IPS-18c (cell line): ENCODE measurements at regions not wholly inside any gene's neighbourhood (a gene's known extent, or its start where the extent isn't known, plus 50 kb on each side); places are given as distances from the start of the nearest gene placed in this dataset.

Experiments
- H3K4me3 ChIP-seq: 2 replicates; pipeline ENCODE4 v1.7.0; 2013; ENCODE audit warnings: low read depth, mild to moderate bottlenecking, low read length, moderate library complexity; ENCODE audit not compliant: insufficient read depth
- H3K9me3 ChIP-seq: one replicate; pipeline ENCODE4 v1.6.1; 2013; ENCODE audit warnings: mild to moderate bottlenecking, low read length, moderate library complexity; ENCODE audit not compliant: control insufficient read depth, insufficient read depth

GRCh38 chr17:73768691-73769090 lies 124.4 kb upstream of the SDK2 start:
- Histone ChIP-seq H3K9me3 (peaks cover 2% of the 10 kb centered on the region), H3K4me3 (no peak overlapping the region)

GRCh38 chr17:73769479-73769878 lies 125.2 kb upstream of the SDK2 start:
- Histone ChIP-seq H3K9me3 (peaks cover 2% of the 10 kb centered on the region), H3K4me3 (no peak overlapping the region)

GRCh38 chr17:73770115-73770848 lies 126.0 kb upstream of the SDK2 start:
- Histone ChIP-seq H3K9me3 (peaks cover 2% of the 10 kb centered on the region), H3K4me3 (no peak overlapping the region)

- H3K4me3 ChIP-seq, result no peak overlapping the region
- H3K9me3 ChIP-seq, result peaks cover 3% of the 10 kb centered on the region
Measured at GRCh38 chr17:73770849-73771229, 126.6 kb upstream of the SDK2 start.

GRCh38 chr17:73772107-73772705 lies 128.0 kb upstream of the SDK2 start:
- Histone ChIP-seq H3K4me3 (no peak overlapping the region), H3K9me3 (peaks cover 7% of the 10 kb centered on the region)

- Histone ChIP-seq H3K4me3 (no peak overlapping the region), H3K9me3 (peaks cover 7% of the 10 kb centered on the region)
Measured at GRCh38 chr17:73773702-73774101, 129.5 kb upstream of the SDK2 start.

GRCh38 chr17:73774852-73775251 lies 130.6 kb upstream of the SDK2 start:
- Histone ChIP-seq H3K9me3 (peaks cover 7% of the 10 kb centered on the region), H3K4me3 (no peak overlapping the region)

- Histone ChIP-seq H3K4me3 (no peak overlapping the region), H3K9me3 (peaks cover 4% of the 10 kb centered on the region)
Measured at GRCh38 chr17:73776351-73777130, 132.3 kb upstream of the SDK2 start.

- no peak overlapping the region for H3K4me3 ChIP-seq
- H3K9me3 ChIP-seq, result peaks cover 4% of the 10 kb centered on the region
Measured at GRCh38 chr17:73777131-73777449, 132.8 kb upstream of the SDK2 start.

GRCh38 chr17:73782231-73782630 lies 138.0 kb upstream of the SDK2 start:
- Histone ChIP-seq H3K4me3 (no peak overlapping the region), H3K9me3 (no peaks in the 10 kb centered on the region)

GRCh38 chr17:73782641-73783381 lies 138.6 kb upstream of the SDK2 start:
- no peaks in the 10 kb centered on the region for H3K9me3 ChIP-seq
- H3K4me3 ChIP-seq, result no peak overlapping the region

GRCh38 chr17:73783382-73783766 lies 139.1 kb upstream of the SDK2 start:
- no peaks in the 10 kb centered on the region for H3K9me3 ChIP-seq
- no peak overlapping the region for H3K4me3 ChIP-seq

GRCh38 chr17:73783945-73784603 lies 139.8 kb upstream of the SDK2 start:
- Histone ChIP-seq H3K4me3 (no peak overlapping the region), H3K9me3 (no peaks in the 10 kb centered on the region)

- no peaks in the 10 kb centered on the region for H3K9me3 ChIP-seq
- H3K4me3 ChIP-seq, result no peak overlapping the region
Measured at GRCh38 chr17:73785496-73785895, 141.3 kb upstream of the SDK2 start.

GRCh38 chr17:73785958-73786743 lies 141.9 kb upstream of the SDK2 start:
- H3K4me3 ChIP-seq, result no peak overlapping the region
- H3K9me3 ChIP-seq, result no peaks in the 10 kb centered on the region
